Glutamatergic neuron (in vitro differentiated cells): ENCODE measurements at regions not wholly inside any gene's neighbourhood (a gene's known extent, or its start where the extent isn't known, plus 50 kb on each side); places are given as distances from the start of the nearest gene placed in this dataset.

Experiments used
- DNase-seq: peaks from one replicate; pipeline ENCODE4 v3.0.0; 2022
- H3K27ac Mint-ChIP-seq: one replicate; pipeline ENCODE4 v1.8.0; 2020; ENCODE audit warnings: mild to moderate bottlenecking, mixed read lengths, inconsistent platforms; ENCODE audit not compliant: unreplicated experiment
- H3K27me3 Mint-ChIP-seq: one replicate; pipeline ENCODE4 v1.8.0; 2020; ENCODE audit warnings: mild to moderate bottlenecking, moderate library complexity, mixed read lengths, inconsistent platforms; ENCODE audit not compliant: unreplicated experiment
- H3K36me3 Mint-ChIP-seq: one replicate; pipeline ENCODE4 v1.8.0; 2020; ENCODE audit warnings: mild to moderate bottlenecking, mixed read lengths, inconsistent platforms; ENCODE audit not compliant: unreplicated experiment
- H3K4me1 Mint-ChIP-seq: one replicate; pipeline ENCODE4 v1.8.0; 2020; ENCODE audit warnings: mild to moderate bottlenecking, low read depth, mixed read lengths, inconsistent platforms; ENCODE audit not compliant: unreplicated experiment
- H3K4me3 Mint-ChIP-seq: one replicate; pipeline ENCODE4 v1.8.0; 2020; ENCODE audit warnings: mild to moderate bottlenecking, mixed read lengths, inconsistent platforms; ENCODE audit not compliant: unreplicated experiment
- H3K9me3 Mint-ChIP-seq: one replicate; pipeline ENCODE4 v1.8.0; 2020; ENCODE audit warnings: mild to moderate bottlenecking, moderate library complexity, mixed read lengths, inconsistent platforms; ENCODE audit not compliant: unreplicated experiment
- CTCF ChIP-seq: fragments of 200-600 bp; sonication (generic); IDR thresholded peaks from one replicate; pipeline ENCODE4 v1.5.0; 2021; ENCODE audit not compliant: partially characterized antibody, unreplicated experiment

GRCh38 chr11:70637186-70637800 lies 239.0 kb downstream of the CTTN start:
- H3K4me1 Mint-ChIP-seq = peaks cover 5% of the 10 kb centered on the region
- H3K27me3 Mint-ChIP-seq = peaks cover 2% of the 10 kb centered on the region
- no peak overlapping the region for H3K27ac Mint-ChIP-seq

GRCh38 chr11:70637949-70638583 lies 239.7 kb downstream of the CTTN start:
- DNase-seq = no peak
- no peak overlapping the region for H3K27ac Mint-ChIP-seq
- H3K4me3 Mint-ChIP-seq = no peak overlapping the region

More at GRCh38 chr11:70637186-70637800, 239.0 kb downstream of the CTTN start:
- DNase-seq = no peak
- H3K9me3 Mint-ChIP-seq = peaks cover 4% of the 10 kb centered on the region
- no peak overlapping the region for H3K4me3 Mint-ChIP-seq
- TF ChIP-seq CTCF = no peak
- peaks cover 4% of the 10 kb centered on the region for H3K36me3 Mint-ChIP-seq

GRCh38 chr11:70640408-70640807 lies 242.1 kb downstream of the CTTN start:
- Mint-ChIP-seq H3K27ac (no peak overlapping the region), H3K4me1 (peaks cover 18% of the 10 kb centered on the region), H3K36me3 (no peaks in the 10 kb centered on the region), H3K4me3 (no peak overlapping the region), H3K27me3 (peaks cover 4% of the 10 kb centered on the region), H3K9me3 (peaks cover 4% of the 10 kb centered on the region)
- no peak for DNase-seq
- no peak for TF ChIP-seq CTCF

More at GRCh38 chr11:70637949-70638583, 239.7 kb downstream of the CTTN start:
- no peaks in the 10 kb centered on the region for H3K36me3 Mint-ChIP-seq
- H3K4me1 Mint-ChIP-seq = peaks cover 4% of the 10 kb centered on the region
- H3K27me3 Mint-ChIP-seq = peaks cover 2% of the 10 kb centered on the region
- H3K9me3 Mint-ChIP-seq = peaks cover 4% of the 10 kb centered on the region
- TF ChIP-seq CTCF = no peak

GRCh38 chr11:70641369-70641768 lies 243.0 kb downstream of the CTTN start:
- peaks cover 20% of the 10 kb centered on the region for H3K4me1 Mint-ChIP-seq
- no peak overlapping the region for H3K4me3 Mint-ChIP-seq
- TF ChIP-seq CTCF = no peak
- DNase-seq = no peak
- H3K9me3 Mint-ChIP-seq = peaks cover 4% of the 10 kb centered on the region
- H3K27ac Mint-ChIP-seq = no peak overlapping the region
- no peaks in the 10 kb centered on the region for H3K36me3 Mint-ChIP-seq
- H3K27me3 Mint-ChIP-seq = peaks cover 3% of the 10 kb centered on the region

GRCh38 chr11:70642266-70642665 lies 243.9 kb downstream of the CTTN start:
- peaks cover 22% of the 10 kb centered on the region for H3K4me1 Mint-ChIP-seq
- H3K4me3 Mint-ChIP-seq = no peak overlapping the region
- H3K9me3 Mint-ChIP-seq = peaks cover 6% of the 10 kb centered on the region
- no peak overlapping the region for H3K27ac Mint-ChIP-seq
- peaks cover 6% of the 10 kb centered on the region for H3K27me3 Mint-ChIP-seq
- no peaks in the 10 kb centered on the region for H3K36me3 Mint-ChIP-seq
- DNase-seq = no peak
- no peak for TF ChIP-seq CTCF
